Upper lobe of left lung (tissue), 4 donors: ENCODE measurements at regions not wholly inside any gene's neighbourhood (a gene's known extent, or its start where the extent isn't known, plus 50 kb on each side); places are given as distances from the start of the nearest gene placed in this dataset.

Experiments
- CTCF ChIP-seq, 6 experiments: fragments of 450-650 bp in 4 of 6; fragments of 200-600 bp in 2 of 6; sonication (generic) in 2 of 6; IDR thresholded peaks; one replicate each; pipeline ENCODE4 v1.5.1; 2016 to 2019; ENCODE audit warnings: antibody characterized with exemption in 6 of 6
- EP300 ChIP-seq, 4 donors: sonication (generic); formaldehyde crosslinking; IDR thresholded peaks; one replicate each; pipeline ENCODE4 v1.5.1; 2017; ENCODE audit warnings: antibody characterized with exemption in 4 of 4, control low read depth in 2 of 4
- POLR2A ChIP-seq, 4 donors: fragments of 450-650 bp; IDR thresholded peaks; one replicate each; pipeline ENCODE4 v1.5.1; 2016 to 2017; ENCODE audit warnings: antibody characterized with exemption in 4 of 4, mild to moderate bottlenecking in 2 of 4
- POLR2AphosphoS5 ChIP-seq, 2 donors: sonication (generic); formaldehyde crosslinking; IDR thresholded peaks; one replicate each; pipeline ENCODE4 v1.5.1; 2017; ENCODE audit warnings: antibody characterized with exemption in 2 of 2

GRCh38 chr3:34675383-34676120 is 877.1 kb downstream of the PDCD6IP start:
- no peak for TF ChIP-seq CTCF (IDR thresholded peaks at IDR 0.05)
- no peak for TF ChIP-seq POLR2A (IDR thresholded peaks at IDR 0.05)
- no peak for TF ChIP-seq POLR2AphosphoS5 (IDR thresholded peaks at IDR 0.05)
- TF ChIP-seq EP300 (IDR thresholded peaks at IDR 0.05), result no peak
